ENCODE measurements at regions not wholly inside any gene's neighbourhood (a gene's known extent, or its start where the extent isn't known, plus 50 kb on each side); places are given as distances from the start of the nearest gene placed in this dataset.

DNA sequence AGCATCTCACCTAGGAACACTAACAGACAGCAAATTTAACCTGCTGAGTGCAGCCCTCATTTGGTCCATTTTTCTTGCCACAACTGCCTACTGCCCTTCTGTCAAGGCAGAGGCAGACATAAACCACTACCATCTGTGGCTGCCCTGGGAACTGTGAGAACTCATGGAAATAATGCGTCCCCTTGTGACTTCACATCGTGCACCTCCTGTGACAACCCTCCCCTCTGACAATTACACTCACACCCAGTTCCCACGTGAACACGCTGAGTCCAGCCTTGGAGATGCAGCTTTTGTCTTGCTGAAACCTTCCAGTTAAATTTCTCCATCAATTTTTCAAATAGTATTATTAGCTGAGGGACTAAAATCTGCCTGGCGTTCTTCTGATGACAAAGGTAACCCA, 193.1 kb upstream of the KLF14 start:
- no peak for TF ChIP-seq POLR2A (IDR thresholded peaks at IDR 0.05)
- no peak for TF ChIP-seq CTCF (IDR thresholded peaks at IDR 0.05)

All from testis (tissue), 2 donors.